Naive thymus-derived CD4-positive, alpha-beta T cell (primary cell): ENCODE measurements at regions not wholly inside any gene's neighbourhood (a gene's known extent, or its start where the extent isn't known, plus 50 kb on each side); places are given as distances from the start of the nearest gene placed in this dataset.

ENCODE experiments used
- ATAC-seq: fragments of 150-1000 bp; cut with Tn5 transposase; 2 replicates; pipeline ENCODE4 v1.10.0; 2021; ENCODE audit warnings: mild to moderate bottlenecking, moderate library complexity
- CTCF ChIA-PET: fragments of 350-600 bp; sonication (Branson Sonifier 250); formaldehyde crosslinking; loops from one replicate; lab custom pipeline; 2021; ENCODE audit warnings: antibody characterized with exemption; lab: Charles Lee
- POLR2A ChIA-PET: fragments of 350-600 bp; sonication (Branson Sonifier 250); formaldehyde crosslinking; loops from one replicate; lab custom pipeline; 2021; ENCODE audit warnings: antibody characterized with exemption, inconsistent platforms; lab: Charles Lee
- DNase-seq, 9 donors: peaks; one replicate each; pipeline versions ENCODE4 v3.0.0 to v3.0.0-alpha.2; 2020 to 2022; ENCODE audit warnings: mixed read lengths in 1 of 9
- H3K27ac ChIP-seq: one replicate; pipeline ENCODE4 v1.7.0; 2013; ENCODE audit warnings: mild to moderate bottlenecking, low read depth, low read length, moderate library complexity
- H3K27me3 ChIP-seq, 2 donors: one replicate each; pipeline ENCODE4 v1.7.0; 2013; ENCODE audit warnings: low read length in 2 of 2, mild to moderate bottlenecking in 2 of 2, moderate library complexity in 2 of 2; ENCODE audit not compliant: control insufficient read depth in 2 of 2, insufficient read depth in 2 of 2
- H3K36me3 ChIP-seq, 3 experiments: 1 replicate in 2 of 3; 2 replicates in 1 of 3; pipeline ENCODE4 v1.7.0; 2013; ENCODE audit warnings: low read length in 3 of 3, mild to moderate bottlenecking in 3 of 3, moderate library complexity in 1 of 3; ENCODE audit not compliant: insufficient read depth in 3 of 3, control insufficient read depth in 2 of 3
- H3K4me1 ChIP-seq, 2 donors: one replicate each; pipeline ENCODE4 v1.7.0; 2013; ENCODE audit warnings: low read length in 2 of 2, mild to moderate bottlenecking in 2 of 2, moderate library complexity in 1 of 2; ENCODE audit not compliant: control insufficient read depth in 2 of 2, insufficient read depth in 2 of 2
- H3K4me3 ChIP-seq: 2 replicates; pipeline ENCODE4 v1.7.0; 2013; ENCODE audit warnings: mild to moderate bottlenecking, low read length
- H3K9me3 ChIP-seq, 3 experiments: 1 replicate in 2 of 3; 2 replicates in 1 of 3; pipeline ENCODE4 v1.7.0; 2013; ENCODE audit warnings: low read length in 3 of 3; ENCODE audit not compliant: control insufficient read depth in 2 of 3
- H3K27ac Mint-ChIP-seq, 9 donors: one replicate each; pipeline ENCODE4 v1.8.0; 2020 to 2022; ENCODE audit warnings: mixed read lengths in 9 of 9, mild to moderate bottlenecking in 8 of 9, moderate library complexity in 5 of 9, inconsistent platforms in 2 of 9
- H3K27me3 Mint-ChIP-seq, 5 donors: one replicate each; pipeline ENCODE4 v1.8.0; 2021 to 2022; ENCODE audit warnings: mixed read lengths in 5 of 5, mild to moderate bottlenecking in 1 of 5
- H3K36me3 Mint-ChIP-seq, 5 donors: one replicate each; pipeline ENCODE4 v1.8.0; 2020 to 2022; ENCODE audit warnings: mixed read lengths in 5 of 5, mild to moderate bottlenecking in 3 of 5, inconsistent platforms in 1 of 5
- H3K4me1 Mint-ChIP-seq, 7 donors: one replicate each; pipeline ENCODE4 v1.8.0; 2020 to 2022; ENCODE audit warnings: mixed read lengths in 7 of 7, mild to moderate bottlenecking in 3 of 7, inconsistent platforms in 1 of 7
- H3K4me3 Mint-ChIP-seq, 10 donors: one replicate each; pipeline ENCODE4 v1.8.0; 2020 to 2022; ENCODE audit warnings: mild to moderate bottlenecking in 10 of 10, mixed read lengths in 10 of 10, moderate library complexity in 6 of 10, inconsistent platforms in 2 of 10
- H3K9me3 Mint-ChIP-seq, 11 donors: one replicate each; pipeline ENCODE4 v1.8.0; 2020 to 2022; ENCODE audit warnings: mixed read lengths in 11 of 11, mild to moderate bottlenecking in 4 of 11, inconsistent platforms in 1 of 11, moderate library complexity in 1 of 11
- intact Hi-C, 2 donors: fragments of 100-400 bp; cut with micrococcal nuclease; formaldehyde crosslinking; loops; one replicate each; pipeline ENCODE4 v1.15.1; 2023

GRCh38 chr4:175109933-175110332 lies 191.8 kb downstream of the ADAM29 start:
- intact Hi-C loops: no loop called here
- ChIA-PET POLR2A (no interaction called here), CTCF (no interaction called here)
- peaks cover 15 to 73% (median 24%) of the 10 kb centered on the region in 11 donors for H3K9me3 Mint-ChIP-seq
- no peak overlapping the region for H3K27ac Mint-ChIP-seq
- ATAC-seq (no peak), DNase-seq (no peak)
- Histone ChIP-seq H3K4me3 (no peak overlapping the region), H3K27me3 (no peaks in the 10 kb centered on the region), H3K9me3 (peaks cover 0 to 12% (median 0%) of the 10 kb centered on the region in 3 experiments), H3K4me1 (no peaks in the 10 kb centered on the region), H3K36me3 (no peaks in the 10 kb centered on the region), H3K27ac (no peak overlapping the region)
- no peaks in the 10 kb centered on the region for H3K4me1 Mint-ChIP-seq
- peaks cover 0 to 5% (median 0%) of the 10 kb centered on the region in 5 donors for H3K36me3 Mint-ChIP-seq
- no peak overlapping the region for H3K4me3 Mint-ChIP-seq
- H3K27me3 Mint-ChIP-seq: no peaks in the 10 kb centered on the region

DNA sequence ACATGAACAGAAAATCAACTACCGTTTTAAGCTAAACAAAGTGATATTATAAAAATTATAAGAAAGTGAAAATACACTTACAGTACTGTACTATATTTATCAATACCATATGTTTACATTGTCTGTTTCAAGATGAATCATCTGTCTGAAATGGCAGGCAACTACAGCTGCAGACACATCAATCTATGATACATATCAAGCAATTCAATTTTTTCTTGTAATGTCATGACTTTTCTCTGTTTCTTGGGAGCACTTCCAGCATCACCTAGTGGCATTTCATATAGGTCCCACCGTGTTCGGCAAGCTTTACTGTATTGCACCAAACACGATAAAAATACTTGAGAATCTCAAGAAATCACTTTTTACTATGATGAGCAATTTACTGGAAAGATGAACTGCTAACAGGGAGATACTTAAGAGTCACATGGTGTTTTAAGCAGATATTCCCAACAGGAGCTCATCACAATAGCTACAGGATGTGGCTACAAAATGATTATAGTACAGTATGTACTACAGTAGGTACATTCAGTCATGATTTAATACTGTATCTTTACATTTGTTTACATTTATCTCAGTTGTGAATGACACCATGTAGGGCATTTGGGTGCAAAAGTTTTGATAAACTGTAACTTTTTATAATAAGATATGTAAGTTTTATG lies 207.4 kb downstream of the ADAM29 start:
- Histone ChIP-seq H3K4me1 (no peaks in the 10 kb centered on the region), H3K4me3 (no peak overlapping the region), H3K36me3 (no peaks in the 10 kb centered on the region), H3K27me3 (no peaks in the 10 kb centered on the region), H3K9me3 (peaks cover 0 to 17% (median 0%) of the 10 kb centered on the region in 3 experiments), H3K27ac (no peak overlapping the region)
- CTCF ChIA-PET: no interaction called here
- POLR2A ChIA-PET: no interaction called here
- Mint-ChIP-seq H3K27ac (no peak overlapping the region), H3K9me3 (peaks cover 0 to 44% (median 16%) of the 10 kb centered on the region in 11 donors), H3K36me3 (no peaks in the 10 kb centered on the region), H3K4me1 (no peaks in the 10 kb centered on the region), H3K27me3 (no peaks in the 10 kb centered on the region), H3K4me3 (no peak overlapping the region)
- no peak for ATAC-seq
- DNase-seq: no peak
- intact Hi-C loops: no loop called here

DNA sequence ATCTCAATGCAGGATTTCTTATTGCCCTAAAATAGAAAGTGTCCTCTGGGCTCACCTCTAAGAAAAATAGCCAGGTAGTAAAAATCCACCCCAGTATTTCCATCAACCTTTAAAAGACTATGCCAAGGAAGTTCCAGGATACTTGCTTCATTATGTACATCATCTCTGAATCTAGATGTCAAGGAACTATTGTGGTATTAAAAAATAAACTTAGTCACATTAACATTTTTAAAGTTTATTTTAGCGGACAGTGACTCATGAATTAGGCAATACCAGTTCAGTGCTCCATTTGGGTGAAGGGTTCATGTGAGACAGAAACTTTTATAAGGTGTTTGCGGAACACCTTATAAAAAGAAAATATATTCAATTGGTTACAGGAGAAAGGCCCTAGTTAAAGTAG lies 209.2 kb downstream of the ADAM29 start:
- ATAC-seq: no peak
- no peak overlapping the region for H3K4me3 Mint-ChIP-seq
- peaks cover 0 to 28% (median 9%) of the 10 kb centered on the region in 11 donors for H3K9me3 Mint-ChIP-seq
- Histone ChIP-seq H3K27ac (no peak overlapping the region), H3K9me3 (peaks cover 0 to 4% (median 0%) of the 10 kb centered on the region in 3 experiments), H3K27me3 (no peaks in the 10 kb centered on the region), H3K4me1 (no peaks in the 10 kb centered on the region), H3K4me3 (no peak overlapping the region), H3K36me3 (no peaks in the 10 kb centered on the region)
- no peaks in the 10 kb centered on the region for H3K36me3 Mint-ChIP-seq
- H3K4me1 Mint-ChIP-seq: no peaks in the 10 kb centered on the region
- H3K27ac Mint-ChIP-seq: no peak overlapping the region
- DNase-seq: no peak
- ChIA-PET CTCF (no interaction called here), POLR2A (no interaction called here)
- intact Hi-C loops: no loop called here
- H3K27me3 Mint-ChIP-seq: no peaks in the 10 kb centered on the region

- DNase-seq: no peak
- H3K9me3 ChIP-seq: no peaks in the 10 kb centered on the region
- intact Hi-C loops: no loop called here
- no peaks in the 10 kb centered on the region for H3K36me3 Mint-ChIP-seq
- H3K27me3 ChIP-seq: no peaks in the 10 kb centered on the region
- no peak overlapping the region for H3K27ac ChIP-seq
- H3K4me3 Mint-ChIP-seq: no peak overlapping the region
- peaks cover 0 to 24% (median 4%) of the 10 kb centered on the region in 11 donors for H3K9me3 Mint-ChIP-seq
- H3K4me1 ChIP-seq: no peaks in the 10 kb centered on the region
- no peak for ATAC-seq
- H3K36me3 ChIP-seq: no peaks in the 10 kb centered on the region
- H3K4me3 ChIP-seq: no peak overlapping the region
- H3K27ac Mint-ChIP-seq: no peak overlapping the region
- H3K4me1 Mint-ChIP-seq: no peaks in the 10 kb centered on the region
- ChIA-PET CTCF (no interaction called here), POLR2A (no interaction called here)
- H3K27me3 Mint-ChIP-seq: no peaks in the 10 kb centered on the region
Observed at GRCh38 chr4:175129797-175130196, 211.6 kb downstream of the ADAM29 start.

GRCh38 chr4:175139205-175139604 lies 221.0 kb downstream of the ADAM29 start:
- CTCF ChIA-PET: no interaction called here
- Mint-ChIP-seq H3K9me3 (peaks cover 0 to 16% (median 2%) of the 10 kb centered on the region in 11 donors), H3K4me1 (no peaks in the 10 kb centered on the region), H3K27ac (no peak overlapping the region), H3K36me3 (no peaks in the 10 kb centered on the region), H3K27me3 (no peaks in the 10 kb centered on the region), H3K4me3 (no peak overlapping the region)
- no peak overlapping the region for H3K27ac ChIP-seq
- POLR2A ChIA-PET: no interaction called here
- H3K9me3 ChIP-seq: no peaks in the 10 kb centered on the region
- no peak for DNase-seq
- no peaks in the 10 kb centered on the region for H3K27me3 ChIP-seq
- ATAC-seq: no peak
- intact Hi-C loops: no loop called here
- H3K4me3 ChIP-seq: no peak overlapping the region
- H3K4me1 ChIP-seq: no peaks in the 10 kb centered on the region
- H3K36me3 ChIP-seq: no peaks in the 10 kb centered on the region

DNA sequence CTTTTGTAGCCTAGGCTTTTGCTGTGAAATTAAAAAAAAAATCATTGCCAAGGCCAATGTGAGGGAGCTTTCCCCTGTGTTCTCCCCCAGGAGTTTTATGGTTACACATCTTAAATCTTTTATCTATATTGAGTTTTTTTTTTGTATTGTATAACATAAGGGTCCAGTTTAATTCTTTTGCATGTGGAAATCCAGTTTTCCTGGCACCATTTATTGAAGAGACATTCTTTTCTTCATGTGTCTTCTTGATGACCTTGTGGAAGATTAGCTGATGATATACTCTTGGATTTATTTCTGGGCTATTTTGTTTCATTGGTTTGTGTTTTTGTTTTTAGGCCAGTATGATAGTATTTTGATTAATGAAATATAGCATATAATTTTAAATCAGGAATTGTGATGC lies 225.0 kb downstream of the ADAM29 start:
- H3K4me3 ChIP-seq: no peak overlapping the region
- Mint-ChIP-seq H3K4me1 (no peaks in the 10 kb centered on the region), H3K4me3 (no peak overlapping the region), H3K27me3 (no peaks in the 10 kb centered on the region), H3K36me3 (no peaks in the 10 kb centered on the region), H3K27ac (no peak overlapping the region), H3K9me3 (peaks cover 0 to 26% (median 2%) of the 10 kb centered on the region in 11 donors)
- H3K36me3 ChIP-seq: no peaks in the 10 kb centered on the region
- H3K27me3 ChIP-seq: no peaks in the 10 kb centered on the region
- ATAC-seq: no peak
- no peak for DNase-seq
- ChIA-PET POLR2A (no interaction called here), CTCF (interaction anchor here (0.7 kb wide), 1 partner anchor 10 kb away, joined by 4 read pairs; no protein-coding TSS in a partner anchor)
- H3K9me3 ChIP-seq: no peaks in the 10 kb centered on the region
- no peaks in the 10 kb centered on the region for H3K4me1 ChIP-seq
- intact Hi-C loops: no loop called here
- no peak overlapping the region for H3K27ac ChIP-seq

DNA sequence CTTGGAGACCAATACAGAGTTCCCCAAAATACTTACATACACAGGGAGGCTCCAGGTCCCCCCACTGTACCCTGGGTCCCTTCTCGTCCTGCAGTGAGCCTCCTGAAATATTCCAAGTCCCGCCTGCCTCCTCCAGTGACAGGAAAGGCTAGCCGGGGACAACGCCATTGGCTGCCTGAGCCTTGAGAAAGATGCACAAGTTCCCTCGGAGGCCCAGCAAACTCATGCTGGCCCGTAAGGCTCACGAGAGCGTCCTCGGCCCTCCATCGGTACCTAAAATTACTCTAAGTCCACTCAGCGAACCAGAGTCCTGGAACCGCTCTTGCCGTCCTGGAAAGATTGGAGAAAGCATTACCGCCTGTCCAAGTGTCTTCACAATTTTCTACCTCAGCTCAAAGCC lies 228.6 kb downstream of the ADAM29 start:
- Mint-ChIP-seq H3K27me3 (no peaks in the 10 kb centered on the region), H3K36me3 (no peaks in the 10 kb centered on the region), H3K4me3 (no peak overlapping the region), H3K9me3 (peaks cover 0 to 40% (median 5%) of the 10 kb centered on the region in 11 donors), H3K4me1 (no peaks in the 10 kb centered on the region), H3K27ac (no peak overlapping the region)
- H3K4me1 ChIP-seq: no peaks in the 10 kb centered on the region
- intact Hi-C loops: no loop called here
- no peak overlapping the region for H3K27ac ChIP-seq
- no peak overlapping the region for H3K4me3 ChIP-seq
- ChIA-PET POLR2A (no interaction called here), CTCF (no interaction called here)
- H3K27me3 ChIP-seq: no peaks in the 10 kb centered on the region
- DNase-seq: no peak
- no peaks in the 10 kb centered on the region for H3K36me3 ChIP-seq
- ATAC-seq: no peak
- no peaks in the 10 kb centered on the region for H3K9me3 ChIP-seq
